ENCODE measurements at regions not wholly inside any gene's neighbourhood (a gene's known extent, or its start where the extent isn't known, plus 50 kb on each side); places are given as distances from the start of the nearest gene placed in this dataset.

DNA sequence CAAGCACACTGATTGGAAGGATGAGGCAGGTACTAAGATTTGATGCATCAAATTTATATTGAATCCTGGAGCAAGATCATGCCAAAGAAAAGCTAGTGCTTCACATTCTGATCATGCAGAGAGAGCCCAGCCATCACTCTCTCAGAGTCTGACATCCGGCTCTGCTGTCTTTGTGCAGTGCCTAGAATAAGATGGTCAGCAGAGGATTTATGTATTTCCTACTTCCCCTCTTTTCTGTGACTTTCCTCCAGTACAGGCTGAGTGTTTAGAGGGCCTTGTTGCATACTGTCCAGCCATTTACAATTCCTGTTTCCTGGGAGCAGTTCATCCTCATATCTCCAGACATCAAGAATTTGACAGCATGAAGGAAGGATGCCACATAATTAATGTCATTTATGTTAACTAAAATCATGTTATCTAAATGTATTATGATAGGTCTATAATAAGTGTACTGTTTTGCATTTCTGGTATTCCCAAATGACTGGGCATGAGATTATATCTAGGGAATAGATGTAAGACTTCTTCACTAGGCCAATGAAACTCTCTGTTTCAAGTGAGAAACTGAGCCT lies 167.6 kb downstream of the EPM2A start:
- TF ChIP-seq CTCF (IDR thresholded peaks at IDR 0.05) = no peak
- no peak for TF ChIP-seq ZFX (IDR thresholded peaks at IDR 0.05; ENCODE audit: borderline replicate concordance)

Data from 22Rv1 (cell line).